ENCODE measurements at regions not wholly inside any gene's neighbourhood (a gene's known extent, or its start where the extent isn't known, plus 50 kb on each side); places are given as distances from the start of the nearest gene placed in this dataset.
A peak's percentile ranks its signal among the peaks of the same experiment; 100 is the strongest.

DNA sequence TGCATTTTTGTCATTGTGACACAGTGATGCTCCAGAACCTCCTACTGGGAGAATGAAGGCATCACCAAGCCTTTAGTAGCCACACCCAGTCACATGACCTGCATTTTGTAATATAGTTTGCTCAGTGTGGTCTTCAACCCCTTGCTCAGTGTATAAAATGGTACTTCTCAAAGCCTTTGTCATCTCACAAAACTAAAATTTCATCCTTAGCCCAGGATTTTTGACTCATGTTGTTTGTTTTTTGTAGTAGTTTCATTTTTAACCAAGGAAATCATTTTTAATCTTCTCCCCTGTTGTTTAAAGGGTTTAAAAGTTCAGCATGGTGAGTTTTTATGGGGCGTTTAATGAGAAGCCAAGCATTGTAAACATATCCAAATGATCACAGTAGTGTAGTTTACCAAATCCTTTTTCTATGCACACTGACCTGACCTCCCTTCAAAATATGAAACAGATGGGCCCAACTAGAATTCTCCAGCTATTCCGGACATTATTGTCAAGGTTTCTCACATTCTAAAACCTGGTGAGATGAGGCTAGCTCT, 123.5 kb upstream of the IL12A start:
- H3K27me3 ChIP-seq: no peaks in the 10 kb centered on the region
- ATAC-seq: no peak
- peak overlapping the region; percentile 61 to 69 (median 66) for H3K27ac ChIP-seq
- TF ChIP-seq POLR2AphosphoS5 (IDR thresholded peaks at IDR 0.05) (peak; percentile 2), EP300 (IDR thresholded peaks at IDR 0.05) (no peak), POLR2A (IDR thresholded peaks at IDR 0.05) (no peak)
- TF ChIP-seq, protein P1, sequence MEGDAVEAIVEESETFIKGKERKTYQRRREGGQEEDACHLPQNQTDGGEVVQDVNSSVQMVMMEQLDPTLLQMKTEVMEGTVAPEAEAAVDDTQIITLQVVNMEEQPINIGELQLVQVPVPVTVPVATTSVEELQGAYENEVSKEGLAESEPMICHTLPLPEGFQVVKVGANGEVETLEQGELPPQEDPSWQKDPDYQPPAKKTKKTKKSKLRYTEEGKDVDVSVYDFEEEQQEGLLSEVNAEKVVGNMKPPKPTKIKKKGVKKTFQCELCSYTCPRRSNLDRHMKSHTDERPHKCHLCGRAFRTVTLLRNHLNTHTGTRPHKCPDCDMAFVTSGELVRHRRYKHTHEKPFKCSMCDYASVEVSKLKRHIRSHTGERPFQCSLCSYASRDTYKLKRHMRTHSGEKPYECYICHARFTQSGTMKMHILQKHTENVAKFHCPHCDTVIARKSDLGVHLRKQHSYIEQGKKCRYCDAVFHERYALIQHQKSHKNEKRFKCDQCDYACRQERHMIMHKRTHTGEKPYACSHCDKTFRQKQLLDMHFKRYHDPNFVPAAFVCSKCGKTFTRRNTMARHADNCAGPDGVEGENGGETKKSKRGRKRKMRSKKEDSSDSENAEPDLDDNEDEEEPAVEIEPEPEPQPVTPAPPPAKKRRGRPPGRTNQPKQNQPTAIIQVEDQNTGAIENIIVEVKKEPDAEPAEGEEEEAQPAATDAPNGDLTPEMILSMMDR (IDR thresholded peaks at IDR 0.05): no peak
- H3K4me1 ChIP-seq: peaks cover 24 to 78% (median 26%) of the 10 kb centered on the region in 3 donors
- H3K9me3 ChIP-seq: no peaks in the 10 kb centered on the region
- H3K36me3 ChIP-seq: no peaks in the 10 kb centered on the region
- no peak overlapping the region for H3K4me3 ChIP-seq
- 10 to 15% methylated on average over 2 of the region's 2 CpGs for WGBS, 2 donors (ENCODE audit: low coverage in 1 of 2)

DNA sequence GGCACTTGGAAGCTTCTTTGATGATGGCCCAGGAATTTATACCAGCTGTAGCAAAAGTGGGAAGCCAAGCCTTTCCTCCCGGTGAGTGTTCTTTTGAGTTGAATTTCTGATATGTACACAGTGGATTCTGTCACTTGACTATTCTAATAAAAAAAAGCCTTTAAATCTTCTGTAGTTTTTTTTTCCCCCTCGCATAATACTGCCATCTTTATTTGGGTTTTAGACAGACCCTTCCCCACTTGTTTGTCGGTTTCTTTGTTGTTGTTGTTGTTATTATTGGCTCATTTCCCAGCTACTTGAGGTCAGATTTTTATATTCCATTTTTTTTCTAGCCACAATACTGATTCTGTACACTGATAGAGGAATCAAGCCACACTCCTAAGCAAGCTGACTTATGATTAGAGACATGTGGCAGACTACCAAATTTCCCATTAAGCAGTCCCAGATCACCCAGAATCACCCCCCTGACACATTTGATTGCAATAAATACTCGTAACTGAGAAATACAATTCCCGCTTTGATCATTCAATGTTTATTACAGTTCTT, 122.4 kb upstream of the IL12A start:
- WGBS, 2 donors (ENCODE audit: low coverage in 1 of 2): 16 to 30% methylated on average over 5 of the region's 5 CpGs
- H3K36me3 ChIP-seq: no peaks in the 10 kb centered on the region
- no peak for TF ChIP-seq POLR2A (IDR thresholded peaks at IDR 0.05)
- peak; percentile 55 for TF ChIP-seq POLR2AphosphoS5 (IDR thresholded peaks at IDR 0.05)

DNA sequence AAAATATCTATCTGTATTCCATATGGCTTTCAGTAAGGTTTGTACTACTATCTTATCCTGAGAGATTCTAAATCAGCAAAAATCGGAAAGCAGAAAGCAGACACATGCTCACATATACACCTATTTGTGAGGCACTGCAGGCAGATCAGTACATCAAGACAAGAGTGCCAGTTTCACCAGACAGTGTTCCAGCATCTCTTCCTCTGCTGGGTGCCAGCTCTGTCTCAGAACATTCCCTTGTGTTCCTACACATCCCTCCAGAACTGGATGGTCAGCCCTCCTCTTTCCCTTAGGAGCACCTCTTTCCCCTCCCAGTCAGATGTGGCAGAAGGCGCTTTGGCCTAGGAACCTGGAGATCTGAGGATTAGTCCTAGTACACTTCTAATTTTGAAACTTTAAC, 121.3 kb upstream of the IL12A start:
- H3K27ac ChIP-seq: peak overlapping the region; percentile 18 to 68 (median 44)
- 60 to 86% methylated on average over 2 of the region's 2 CpGs for WGBS, 2 donors (ENCODE audit: low coverage in 1 of 2)
- no peak for ATAC-seq
- H3K4me3 ChIP-seq: no peak overlapping the region
- no peaks in the 10 kb centered on the region for H3K9me3 ChIP-seq
- peaks cover 19 to 63% (median 22%) of the 10 kb centered on the region in 3 donors for H3K4me1 ChIP-seq
- TF ChIP-seq POLR2A (IDR thresholded peaks at IDR 0.05) (no peak), EP300 (IDR thresholded peaks at IDR 0.05) (no peak), POLR2AphosphoS5 (IDR thresholded peaks at IDR 0.05) (no peak)
- TF ChIP-seq, protein P1 (IDR thresholded peaks at IDR 0.05): no peak
- no peaks in the 10 kb centered on the region for H3K36me3 ChIP-seq
- no peaks in the 10 kb centered on the region for H3K27me3 ChIP-seq

More for the DNA sequence above, 122.4 kb upstream of the IL12A start:
- peaks cover 17 to 66% (median 24%) of the 10 kb centered on the region in 3 donors for H3K4me1 ChIP-seq
- H3K9me3 ChIP-seq: no peaks in the 10 kb centered on the region
- no peak overlapping the region for H3K4me3 ChIP-seq
- H3K27me3 ChIP-seq: no peaks in the 10 kb centered on the region
- peak overlapping the region; percentile 61 to 69 (median 64) for H3K27ac ChIP-seq
- ATAC-seq: no peak

DNA sequence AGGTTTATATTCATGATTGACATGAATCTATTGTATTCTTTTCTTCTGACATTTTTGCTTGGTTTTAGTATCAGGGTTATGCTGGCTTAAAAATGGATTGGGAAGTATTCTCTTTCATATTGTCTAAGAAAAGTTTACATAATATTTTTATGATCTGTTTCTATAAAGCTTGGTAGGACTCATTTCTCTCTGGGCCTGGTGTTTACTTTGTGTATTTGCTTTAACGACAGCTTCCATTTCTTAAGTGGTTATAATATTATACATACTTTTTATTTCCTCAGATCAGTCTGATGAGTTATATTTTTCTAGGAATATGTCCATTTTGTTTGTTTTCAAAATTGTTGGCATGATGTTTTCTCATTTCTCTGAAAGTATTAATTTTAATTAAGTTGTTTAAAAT, 117.9 kb upstream of the IL12A start:
- no peak for TF ChIP-seq POLR2A (IDR thresholded peaks at IDR 0.05)
- TF ChIP-seq EP300 (IDR thresholded peaks at IDR 0.05): no peak
- TF ChIP-seq POLR2AphosphoS5 (IDR thresholded peaks at IDR 0.05): no peak
- TF ChIP-seq, protein P1 (IDR thresholded peaks at IDR 0.05): no peak
- ATAC-seq: no peak
- Histone ChIP-seq H3K4me3 (no peak overlapping the region), H3K27me3 (no peaks in the 10 kb centered on the region), H3K36me3 (no peaks in the 10 kb centered on the region), H3K27ac (no peak overlapping the region), H3K4me1 (peaks cover 7 to 63% (median 12%) of the 10 kb centered on the region in 3 donors), H3K9me3 (no peaks in the 10 kb centered on the region)
- WGBS, 2 donors (ENCODE audit: low coverage in 1 of 2): 70 to 94% methylated on average over 1 of the region's 1 CpG

DNA sequence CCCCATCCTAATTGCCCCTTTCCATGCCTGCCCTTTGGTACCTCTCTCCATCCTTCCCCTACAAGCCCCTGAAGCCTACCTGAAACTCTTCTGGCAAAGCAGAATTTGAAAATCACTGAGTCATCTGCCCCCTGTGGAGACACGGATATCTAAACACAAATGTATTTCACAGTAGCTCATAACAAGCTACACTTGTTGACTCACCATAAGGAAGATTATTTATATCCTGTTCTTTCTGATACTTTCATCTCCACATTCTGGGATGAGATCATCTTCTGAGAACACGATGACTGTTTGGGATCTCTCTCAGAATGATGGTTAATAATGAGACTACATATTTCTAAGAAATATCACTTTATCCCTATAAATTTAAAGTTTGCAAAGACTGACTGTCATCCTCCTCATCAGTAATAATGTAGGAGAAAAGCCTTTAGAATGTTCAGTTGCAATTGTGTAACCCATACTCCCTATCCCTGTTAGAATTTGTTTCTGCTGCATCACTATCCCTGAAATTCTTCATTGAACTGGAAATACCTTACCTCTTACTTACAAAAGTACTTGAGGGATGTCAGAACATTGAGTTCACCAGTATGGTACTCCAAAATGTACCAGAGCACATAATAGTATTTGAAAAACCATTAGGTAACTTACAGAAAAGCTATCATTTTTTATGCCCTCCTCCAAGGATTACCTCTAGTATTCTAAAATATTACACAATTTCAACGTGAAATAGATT, 116.1 kb upstream of the IL12A start:
- WGBS, 2 donors (ENCODE audit: low coverage in 1 of 2): 33 to 35% methylated on average over 3 of the region's 3 CpGs
- Histone ChIP-seq H3K36me3 (no peaks in the 10 kb centered on the region), H3K9me3 (no peaks in the 10 kb centered on the region), H3K4me3 (no peak overlapping the region), H3K27ac (peak overlapping the region; percentile 34 to 53 (median 48)), H3K4me1 (peaks cover 3 to 61% (median 8%) of the 10 kb centered on the region in 3 donors), H3K27me3 (no peaks in the 10 kb centered on the region)
- TF ChIP-seq, protein P1 (IDR thresholded peaks at IDR 0.05): peak in 1 of 4 experiments; percentile 27
- TF ChIP-seq POLR2AphosphoS5 (IDR thresholded peaks at IDR 0.05) (peak; percentile 39), EP300 (IDR thresholded peaks at IDR 0.05) (no peak), POLR2A (IDR thresholded peaks at IDR 0.05) (no peak)
- no peak for ATAC-seq

All from gastroesophageal sphincter (tissue), 4 donors.